A673 (cell line): ENCODE measurements at regions not wholly inside any gene's neighbourhood (a gene's known extent, or its start where the extent isn't known, plus 50 kb on each side); places are given as distances from the start of the nearest gene placed in this dataset.

Experiments
- EZH2 ChIP-seq: fragments of 200-600 bp; sonication (generic); IDR thresholded peaks from 2 replicates; pipeline ENCODE4 v1.6.1; 2017; ENCODE audit warnings: borderline replicate concordance, low read depth, mild to moderate bottlenecking, mixed read lengths, antibody characterized with exemption, low read length; ENCODE audit not compliant: poor library complexity, severe bottlenecking
- TF ChIP-seq, protein P1 (sequence below): fragments of 300-800, 200-600 bp; sonication (generic); conservative IDR thresholded peaks from 2 replicates; pipeline ENCODE4 v1.5.1; 2017; ENCODE audit warnings: low read depth, mild to moderate bottlenecking, antibody characterized with exemption, low read length, moderate library complexity, mixed read lengths

DNA sequence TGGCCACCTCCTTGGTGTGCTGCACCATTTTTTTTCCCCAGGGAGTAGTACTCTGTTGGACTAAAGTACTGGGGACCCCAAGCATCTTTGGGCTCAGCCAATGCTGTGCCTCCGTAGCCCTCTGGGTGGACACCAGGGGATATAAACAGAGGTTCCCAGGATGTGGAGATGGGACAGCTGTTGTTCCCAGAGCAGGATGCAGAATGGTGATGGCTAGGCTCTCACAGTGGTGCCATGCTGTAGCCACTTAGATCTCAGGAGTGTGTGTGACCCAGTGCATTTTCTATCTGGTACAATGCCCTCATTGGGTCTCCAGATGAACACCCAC lies 50.9 kb upstream of the SCIN start:
- TF ChIP-seq, protein P1, sequence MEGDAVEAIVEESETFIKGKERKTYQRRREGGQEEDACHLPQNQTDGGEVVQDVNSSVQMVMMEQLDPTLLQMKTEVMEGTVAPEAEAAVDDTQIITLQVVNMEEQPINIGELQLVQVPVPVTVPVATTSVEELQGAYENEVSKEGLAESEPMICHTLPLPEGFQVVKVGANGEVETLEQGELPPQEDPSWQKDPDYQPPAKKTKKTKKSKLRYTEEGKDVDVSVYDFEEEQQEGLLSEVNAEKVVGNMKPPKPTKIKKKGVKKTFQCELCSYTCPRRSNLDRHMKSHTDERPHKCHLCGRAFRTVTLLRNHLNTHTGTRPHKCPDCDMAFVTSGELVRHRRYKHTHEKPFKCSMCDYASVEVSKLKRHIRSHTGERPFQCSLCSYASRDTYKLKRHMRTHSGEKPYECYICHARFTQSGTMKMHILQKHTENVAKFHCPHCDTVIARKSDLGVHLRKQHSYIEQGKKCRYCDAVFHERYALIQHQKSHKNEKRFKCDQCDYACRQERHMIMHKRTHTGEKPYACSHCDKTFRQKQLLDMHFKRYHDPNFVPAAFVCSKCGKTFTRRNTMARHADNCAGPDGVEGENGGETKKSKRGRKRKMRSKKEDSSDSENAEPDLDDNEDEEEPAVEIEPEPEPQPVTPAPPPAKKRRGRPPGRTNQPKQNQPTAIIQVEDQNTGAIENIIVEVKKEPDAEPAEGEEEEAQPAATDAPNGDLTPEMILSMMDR, result no peak
- TF ChIP-seq EZH2, result no peak
